HG02623 (cell line): ENCODE measurements at regions not wholly inside any gene's neighbourhood (a gene's known extent, or its start where the extent isn't known, plus 50 kb on each side); places are given as distances from the start of the nearest gene placed in this dataset.
"Not testable (repeated sequence)": the region's sequence is repeated elsewhere in the genome, so short reads cannot be mapped to it uniquely, and the experiment has no call there.

ENCODE experiments used
- ATAC-seq: cut with Tn5 transposase; IDR thresholded peaks from one replicate; pipeline ENCODE4 v1.9.1; 2021; ENCODE audit warnings: moderate library complexity; ENCODE audit not compliant: unreplicated experiment

DNA sequence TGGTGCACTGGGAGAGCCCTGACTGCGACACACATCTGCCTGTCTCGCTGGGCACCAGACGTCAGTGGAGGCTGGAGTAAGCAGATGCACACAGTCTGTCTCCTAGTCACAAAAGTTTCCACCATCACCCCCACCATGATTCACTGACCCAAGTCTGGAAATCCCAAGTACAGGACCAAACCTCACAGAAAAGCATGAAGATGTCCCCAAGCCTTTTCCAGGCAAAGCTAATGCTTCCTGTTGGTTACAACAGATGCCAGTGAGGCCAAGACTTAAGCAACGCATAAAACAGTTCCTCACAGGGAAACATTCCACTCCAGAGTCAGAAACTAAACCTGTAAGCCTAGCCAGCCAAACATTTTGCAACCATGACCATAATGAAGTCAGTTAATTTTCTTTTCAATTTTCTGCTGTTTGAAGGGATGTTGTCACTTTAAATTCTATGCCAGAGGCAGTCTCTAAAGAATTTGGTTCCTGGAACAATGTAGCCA is 259.3 kb upstream of the SLC30A5 start:
- ATAC-seq: no peak

- ATAC-seq: no peak
Observed at GRCh38 chr5:68838157-68838718, 255.6 kb upstream of the SLC30A5 start.

DNA sequence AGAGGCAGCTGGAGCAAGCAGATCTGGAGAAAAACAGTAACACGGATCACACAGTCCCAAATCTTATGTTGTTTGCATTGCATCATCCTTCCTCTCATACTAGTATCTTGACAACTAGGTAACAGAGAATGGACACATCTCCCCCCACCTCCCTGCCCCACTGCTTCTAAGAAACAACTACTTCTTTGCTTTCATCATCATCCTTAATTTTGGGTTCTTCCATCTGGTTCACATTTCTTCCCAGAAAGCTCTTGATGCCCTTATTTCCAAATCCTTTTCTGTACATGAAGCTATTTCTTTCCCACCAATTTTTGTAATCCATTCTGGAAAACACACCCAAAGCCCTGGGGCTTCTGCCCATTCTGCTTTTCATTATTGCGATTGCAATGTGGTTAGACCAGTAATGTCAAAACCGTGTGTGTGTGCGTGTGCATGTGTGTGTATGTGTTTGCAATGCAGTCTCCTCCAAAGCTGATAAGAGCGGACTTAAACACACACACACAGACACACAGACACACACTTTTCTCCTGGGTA is 254.7 kb upstream of the SLC30A5 start:
- no peak for ATAC-seq

- ATAC-seq: no peak
Observed at GRCh38 chr5:68843624-68844364, 250.0 kb upstream of the SLC30A5 start.

- ATAC-seq: no peak
Observed at GRCh38 chr5:68845131-68845530, 248.7 kb upstream of the SLC30A5 start.

DNA sequence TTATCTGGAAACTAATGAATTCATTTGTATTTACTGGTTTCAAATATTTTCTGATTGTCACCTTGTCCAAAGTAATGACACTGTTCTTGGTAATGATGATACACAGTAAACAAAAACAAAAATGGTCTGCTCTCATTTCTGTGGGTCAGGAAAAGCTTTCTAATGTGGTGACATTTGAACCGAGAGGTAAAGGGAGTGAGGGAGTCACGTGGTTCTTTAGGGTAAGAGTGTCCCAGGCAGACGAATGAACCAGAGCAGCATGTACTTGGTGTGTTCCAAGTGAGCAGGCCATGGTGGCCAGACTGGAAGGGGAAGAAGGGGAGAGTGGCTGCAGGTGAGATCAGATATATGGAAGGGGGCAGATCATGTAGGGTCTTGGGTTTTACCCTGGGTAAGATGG is 247.0 kb upstream of the SLC30A5 start:
- no peak for ATAC-seq

- no peak for ATAC-seq
Observed at GRCh38 chr5:68848091-68848490, 245.7 kb upstream of the SLC30A5 start.

DNA sequence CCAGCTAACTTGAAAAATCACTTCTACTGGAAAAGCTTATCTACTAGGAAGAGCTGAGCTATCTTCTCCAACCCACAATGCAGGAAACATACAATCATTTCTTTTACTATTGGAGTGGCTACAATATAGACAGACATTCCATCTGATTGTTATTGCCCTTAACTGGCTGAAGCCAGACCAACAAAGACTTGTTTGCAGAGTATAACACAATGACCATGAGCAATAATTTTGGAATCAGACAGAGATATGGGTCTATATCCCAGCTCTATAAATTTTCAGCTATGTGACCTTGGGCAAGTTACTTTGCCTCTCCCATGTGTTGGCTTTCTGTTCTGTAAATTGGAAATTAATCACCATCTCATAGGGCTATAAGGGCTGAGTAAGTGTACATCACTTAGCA is 244.7 kb upstream of the SLC30A5 start:
- no peak for ATAC-seq

DNA sequence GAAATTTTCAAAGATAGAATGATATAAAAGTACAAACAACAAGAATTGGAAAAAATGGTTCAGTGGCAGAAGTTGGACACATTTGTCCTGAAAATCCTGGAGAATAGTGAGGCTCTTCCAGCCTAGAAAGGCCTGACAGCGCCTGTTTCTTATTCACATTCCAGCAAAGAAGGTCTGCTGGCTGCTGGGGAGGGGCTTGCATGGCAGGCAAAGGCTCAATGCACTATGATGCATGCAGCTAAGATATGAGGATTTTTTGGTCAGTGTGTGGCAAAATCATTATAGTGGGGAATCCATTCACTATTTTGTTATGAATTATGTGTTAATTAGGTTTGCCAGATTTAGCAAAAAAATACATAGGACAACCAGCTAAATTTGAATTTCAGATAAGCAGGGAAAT is 243.9 kb upstream of the SLC30A5 start:
- no peak for ATAC-seq

GRCh38 chr5:68861099-68861498 is 232.7 kb upstream of the SLC30A5 start:
- ATAC-seq: no peak

- ATAC-seq: no peak
Observed at GRCh38 chr5:68862560-68862959, 231.3 kb upstream of the SLC30A5 start.

- not testable (repeated sequence) for ATAC-seq
Observed at GRCh38 chr5:68865192-68865591, 228.6 kb upstream of the SLC30A5 start.

DNA sequence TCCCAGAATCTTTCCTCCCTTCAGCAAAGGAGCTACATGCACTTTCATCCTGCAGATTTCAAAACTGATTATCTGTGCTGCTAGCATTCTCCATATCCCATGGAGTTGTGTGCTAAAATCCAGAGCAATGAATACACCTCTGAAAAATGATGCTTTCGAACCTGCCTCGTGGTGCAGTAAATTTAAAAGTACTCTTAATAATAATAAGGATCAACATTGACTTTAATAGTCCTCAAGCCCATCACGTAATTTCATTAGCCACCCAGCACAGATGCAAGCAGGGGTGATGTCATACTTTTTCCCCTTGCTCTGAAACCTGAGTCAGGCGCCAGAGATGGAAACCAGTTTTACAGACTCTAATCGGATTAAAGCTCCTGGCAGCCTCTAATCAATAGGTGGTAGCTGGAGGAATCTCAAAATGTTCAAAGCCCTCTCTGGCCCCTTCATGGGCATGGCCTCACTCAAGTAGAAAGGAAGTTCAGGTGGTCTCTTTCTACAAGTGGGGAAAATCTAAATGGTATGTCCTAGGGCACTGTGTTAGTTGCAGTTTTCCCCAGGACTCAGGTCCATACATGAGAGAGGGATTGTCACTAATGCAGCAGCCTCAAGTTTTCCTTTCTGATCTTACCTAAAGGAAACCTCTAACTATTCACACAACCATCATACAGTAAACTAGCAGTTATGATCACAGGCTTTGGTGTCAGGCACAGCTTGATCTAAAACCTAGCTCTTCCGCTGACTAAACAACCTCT is 221.6 kb upstream of the SLC30A5 start:
- ATAC-seq: no peak

DNA sequence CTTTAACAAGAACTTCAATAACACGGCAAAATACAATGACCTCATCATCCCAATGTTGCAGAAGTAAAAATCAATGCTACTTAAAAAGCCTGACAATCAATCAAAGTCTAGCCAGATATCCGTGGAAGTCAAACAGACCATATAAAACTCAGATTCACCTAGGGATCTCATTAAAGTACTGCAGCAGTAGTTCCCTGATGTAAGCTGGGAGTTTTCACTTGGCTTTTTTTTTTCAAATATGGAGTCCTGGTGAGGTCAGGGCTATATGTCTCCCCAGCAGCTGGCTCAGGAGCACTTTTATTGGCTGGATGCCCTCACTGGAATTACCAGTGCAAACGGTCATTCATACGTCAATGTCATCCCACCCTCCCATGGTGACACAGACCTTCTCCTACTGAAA is 220.6 kb upstream of the SLC30A5 start:
- no peak for ATAC-seq

DNA sequence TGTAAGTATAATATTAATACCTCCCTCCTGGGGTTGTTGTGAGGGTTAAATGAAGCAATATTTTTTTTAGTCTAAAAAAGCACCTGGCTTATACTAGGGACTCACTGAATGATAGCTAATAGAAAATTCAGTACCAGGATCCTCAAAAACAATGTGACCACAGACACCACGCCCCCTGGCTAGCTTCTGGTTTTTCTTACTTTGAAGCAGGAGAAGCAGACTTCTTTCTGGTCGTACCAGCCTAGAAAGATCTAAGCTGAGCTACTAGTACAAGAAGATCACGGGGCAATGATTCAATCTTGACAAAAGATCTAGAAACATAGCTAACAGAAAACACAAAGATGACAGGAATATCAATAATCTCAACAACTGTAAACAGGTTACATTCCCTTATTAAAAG is 218.5 kb upstream of the SLC30A5 start:
- no peak for ATAC-seq

- no peak for ATAC-seq
Observed at GRCh38 chr5:68883436-68883835, 210.4 kb upstream of the SLC30A5 start.

DNA sequence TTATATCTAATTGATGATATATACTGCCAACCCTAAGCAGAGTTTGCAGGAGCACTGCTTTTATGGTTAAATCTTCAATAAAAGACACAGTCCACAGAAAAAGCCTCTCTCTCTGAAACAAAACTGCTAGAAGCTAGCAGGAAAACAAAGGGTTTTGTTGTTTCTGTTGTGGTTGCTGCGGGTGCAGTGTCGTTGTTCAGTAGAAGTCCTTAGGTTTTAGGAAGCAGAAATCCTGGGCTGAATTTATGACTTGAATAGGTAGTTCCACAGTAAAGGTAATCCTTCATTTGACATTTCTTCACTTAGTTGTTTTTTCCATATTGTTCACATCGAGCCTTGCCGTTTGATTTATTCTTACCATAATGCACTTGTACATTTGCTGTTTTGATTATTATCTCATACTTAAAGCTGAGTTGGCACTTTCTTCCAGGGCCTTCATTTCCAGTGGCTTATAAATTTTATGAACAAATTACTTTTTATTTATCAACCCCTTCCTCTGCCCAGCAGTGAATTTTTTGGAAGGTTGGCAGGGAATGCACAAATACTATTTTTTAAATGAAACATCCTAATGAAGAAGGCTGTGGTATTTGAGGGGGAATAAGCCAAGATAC is 209.6 kb upstream of the SLC30A5 start:
- ATAC-seq: no peak

- ATAC-seq: no peak
Observed at GRCh38 chr5:68884883-68885282, 208.9 kb upstream of the SLC30A5 start.

DNA sequence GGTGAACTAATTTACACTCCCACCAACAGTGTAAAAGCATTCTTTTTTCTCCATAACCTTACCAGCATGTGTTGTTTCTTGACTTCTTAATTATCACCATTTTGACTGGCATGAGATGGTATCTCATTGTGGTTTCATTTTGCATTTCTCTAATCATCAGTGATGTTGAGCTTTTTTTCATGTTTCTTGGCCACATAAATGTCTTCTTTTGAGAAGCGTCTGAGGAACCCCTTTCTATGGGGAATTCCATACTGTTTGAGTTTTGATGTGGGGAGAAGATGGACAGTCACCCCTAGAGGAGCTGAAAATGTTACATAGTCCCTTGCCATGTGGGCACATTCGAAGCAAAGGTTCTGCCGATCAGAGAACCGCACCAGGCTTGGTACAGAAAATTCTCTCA is 207.0 kb upstream of the SLC30A5 start:
- no peak for ATAC-seq

GRCh38 chr5:68891718-68892117 is 202.1 kb upstream of the SLC30A5 start:
- ATAC-seq: no peak

GRCh38 chr5:68894673-68895072 is 199.1 kb upstream of the SLC30A5 start:
- no peak for ATAC-seq
